ENCODE measurements at regions not wholly inside any gene's neighbourhood (a gene's known extent, or its start where the extent isn't known, plus 50 kb on each side); places are given as distances from the start of the nearest gene placed in this dataset.
"Not testable (repeated sequence)": the region's sequence is repeated elsewhere in the genome, so short reads cannot be mapped to it uniquely, and the experiment has no call there.

DNA sequence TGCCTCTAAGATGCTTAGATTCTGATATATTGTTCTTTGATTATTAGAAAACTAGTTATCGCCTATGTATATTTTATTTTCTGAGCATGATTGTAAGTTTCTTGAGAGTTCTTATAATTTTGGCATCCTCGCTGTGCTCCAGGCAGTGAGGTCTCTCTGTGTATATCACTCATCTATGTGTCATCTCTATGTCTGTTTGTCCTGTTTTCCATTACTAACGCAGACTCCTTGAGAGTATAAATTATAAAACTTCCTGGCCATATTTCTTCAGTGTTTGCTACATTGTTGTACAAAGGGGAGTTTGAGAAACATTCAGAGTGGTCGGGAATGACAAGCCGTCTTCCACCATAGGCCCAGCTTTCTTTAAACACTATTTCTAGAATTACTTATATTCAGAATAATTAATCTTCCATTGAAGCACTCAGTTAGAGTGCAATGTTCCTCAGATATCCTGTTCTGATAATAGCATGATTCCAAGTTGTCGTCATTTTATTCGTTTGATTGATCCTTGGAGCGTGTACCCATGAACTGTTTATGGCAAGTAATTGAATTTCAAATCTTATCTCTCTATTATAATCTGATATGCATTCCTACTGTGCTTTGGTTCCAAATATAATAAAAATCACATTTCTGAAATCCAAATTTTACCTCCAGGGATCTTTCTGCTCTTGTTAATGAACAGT, 206.6 kb downstream of the BAMBI start:
- Mint-ChIP-seq H3K4me1 (no peaks in the 10 kb centered on the region), H3K4me3 (no peak overlapping the region), H3K36me3 (no peaks in the 10 kb centered on the region), H3K9me3 (no peaks in the 10 kb centered on the region), H3K27ac (no peak overlapping the region), H3K27me3 (peaks cover 5% of the 10 kb centered on the region)

DNA sequence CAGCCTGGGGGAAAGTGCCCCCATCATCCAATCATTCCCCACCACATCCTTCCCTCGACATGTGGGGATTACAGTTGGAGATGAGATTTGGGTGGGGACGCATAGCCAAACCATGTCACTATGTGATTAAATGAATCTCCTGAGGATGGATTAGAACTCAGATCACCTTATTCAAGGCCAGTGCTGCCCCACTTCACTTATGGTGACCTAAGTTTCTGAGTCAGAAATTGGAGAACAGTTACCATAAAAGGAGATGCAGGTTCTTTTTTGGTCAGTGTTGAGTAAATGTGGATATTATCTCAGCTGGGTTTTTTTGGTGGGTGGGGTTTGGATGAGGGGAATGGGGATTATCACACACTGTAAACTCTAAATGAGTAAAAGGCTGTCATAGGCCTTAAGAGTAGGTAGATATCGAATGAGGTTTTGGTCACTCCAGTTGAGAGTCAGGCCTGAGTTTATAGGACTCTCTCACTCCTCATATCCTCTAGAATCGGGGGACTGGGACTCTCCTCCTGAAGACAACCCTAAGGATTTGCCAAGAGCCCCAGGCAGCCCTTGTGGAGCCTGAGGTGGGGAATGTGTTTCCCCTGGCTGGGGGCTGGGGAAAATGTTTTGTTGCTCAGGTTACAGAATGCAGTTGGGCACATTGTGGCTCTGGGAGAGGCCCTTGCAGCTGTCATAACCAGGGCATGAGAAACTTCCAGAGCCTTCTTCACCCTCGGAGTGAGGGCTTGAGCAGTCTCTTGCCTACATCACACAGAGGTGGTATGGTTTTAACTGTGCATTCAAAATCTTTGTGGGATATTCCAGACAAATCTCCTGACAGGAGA, 213.0 kb downstream of the BAMBI start:
- H3K4me1 Mint-ChIP-seq: no peaks in the 10 kb centered on the region

DNA sequence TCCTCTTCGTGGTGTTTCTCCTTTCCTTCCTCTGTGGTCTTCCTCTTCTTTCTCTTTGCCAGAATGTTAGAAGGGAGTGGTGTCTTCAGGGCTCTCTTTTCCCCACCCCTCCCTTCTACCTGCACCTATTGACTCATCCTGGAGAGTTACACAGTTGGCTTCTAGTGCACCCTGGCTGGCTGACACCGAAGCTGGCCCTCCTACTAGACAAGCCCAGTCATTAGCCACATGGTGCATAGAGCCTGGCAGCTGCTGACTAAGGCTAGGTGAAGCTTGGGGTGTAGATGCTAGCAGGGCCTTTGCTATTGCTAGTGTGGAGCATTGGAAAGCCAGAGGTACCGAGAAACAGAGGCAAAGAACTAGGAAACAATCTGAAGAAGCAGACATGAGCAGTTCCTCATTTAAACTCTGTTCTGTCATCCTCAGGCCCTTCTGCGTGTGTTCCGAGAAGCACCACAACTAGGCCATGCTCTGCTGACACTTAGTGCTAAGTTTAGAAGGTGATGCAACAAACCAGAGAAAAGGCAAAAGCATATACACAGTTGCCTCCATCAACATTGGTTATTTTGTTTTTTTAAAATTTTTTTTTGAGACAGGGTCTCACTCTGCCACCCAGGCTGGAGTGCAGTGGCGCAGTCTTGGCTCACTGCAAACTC, 213.9 kb downstream of the BAMBI start:
- Mint-ChIP-seq H3K4me1 (no peaks in the 10 kb centered on the region), H3K27me3 (peaks cover 1% of the 10 kb centered on the region), H3K27ac (no peak overlapping the region), H3K4me3 (no peak overlapping the region), H3K36me3 (no peaks in the 10 kb centered on the region), H3K9me3 (no peaks in the 10 kb centered on the region)

More for the DNA sequence above, 213.0 kb downstream of the BAMBI start:
- Mint-ChIP-seq H3K9me3 (no peaks in the 10 kb centered on the region), H3K4me3 (no peak overlapping the region), H3K27me3 (peaks cover 1% of the 10 kb centered on the region), H3K36me3 (no peaks in the 10 kb centered on the region), H3K27ac (no peak overlapping the region)

DNA sequence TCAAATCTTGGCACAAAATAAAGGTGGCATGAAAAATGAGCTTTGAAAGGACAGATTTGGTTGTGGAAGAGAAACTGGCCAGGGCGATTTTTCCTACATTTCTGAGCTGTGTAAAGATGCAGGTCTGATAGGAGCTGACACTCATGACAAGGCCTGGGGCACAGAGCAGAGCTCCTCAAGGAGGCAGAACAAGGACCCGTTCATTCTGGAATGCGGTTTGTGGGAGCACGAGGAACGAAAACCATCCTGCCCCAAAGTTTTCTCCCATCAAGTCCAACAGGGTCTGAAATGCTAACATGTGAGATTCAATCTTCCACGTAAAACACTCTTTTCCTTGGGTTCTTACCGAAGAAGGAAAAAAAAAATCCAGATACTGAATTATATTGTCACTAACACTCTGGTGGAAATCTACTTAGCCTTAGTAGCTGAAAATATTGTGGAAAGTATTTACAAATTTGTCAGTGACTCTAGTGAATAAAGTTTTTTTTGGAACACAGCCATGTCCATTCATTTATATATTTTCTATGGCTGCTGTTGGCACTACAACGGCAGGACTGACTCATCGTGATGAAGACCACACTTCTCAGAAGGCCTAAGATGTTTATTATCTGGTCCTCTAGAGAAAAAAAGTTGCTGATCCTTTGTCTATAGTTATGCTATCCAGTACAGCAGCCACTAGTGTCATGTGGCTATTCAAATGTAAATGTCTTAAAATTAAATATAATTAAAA, 215.7 kb downstream of the BAMBI start:
- no peaks in the 10 kb centered on the region for H3K9me3 Mint-ChIP-seq
- no peak overlapping the region for H3K27ac Mint-ChIP-seq
- H3K4me3 Mint-ChIP-seq: no peak overlapping the region
- H3K36me3 Mint-ChIP-seq: peaks cover 1% of the 10 kb centered on the region
- no peaks in the 10 kb centered on the region for H3K4me1 Mint-ChIP-seq
- H3K27me3 Mint-ChIP-seq: no peaks in the 10 kb centered on the region

DNA sequence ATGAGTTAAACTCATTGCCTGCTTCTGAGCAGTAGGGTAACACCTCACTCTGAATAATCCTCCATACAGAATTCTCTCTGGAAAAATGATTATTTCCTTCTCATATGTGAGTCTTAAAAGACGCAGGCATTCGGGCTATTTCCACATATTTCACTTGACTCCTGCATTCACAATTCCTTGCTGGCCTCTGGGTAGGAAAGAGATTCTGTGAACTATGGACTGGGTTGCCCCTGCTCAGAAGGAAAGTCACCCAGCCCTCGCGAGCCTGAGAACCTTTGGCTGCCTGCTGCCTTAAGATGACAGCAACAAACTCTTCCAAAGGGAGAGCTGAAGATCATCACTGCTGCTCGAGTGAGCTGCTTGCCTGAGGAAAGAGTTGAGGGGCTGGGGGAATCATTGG, 216.8 kb downstream of the BAMBI start:
- Mint-ChIP-seq H3K36me3 (peaks cover 1% of the 10 kb centered on the region), H3K4me1 (no peaks in the 10 kb centered on the region), H3K27me3 (no peaks in the 10 kb centered on the region), H3K27ac (no peak overlapping the region), H3K4me3 (no peak overlapping the region), H3K9me3 (no peaks in the 10 kb centered on the region)

DNA sequence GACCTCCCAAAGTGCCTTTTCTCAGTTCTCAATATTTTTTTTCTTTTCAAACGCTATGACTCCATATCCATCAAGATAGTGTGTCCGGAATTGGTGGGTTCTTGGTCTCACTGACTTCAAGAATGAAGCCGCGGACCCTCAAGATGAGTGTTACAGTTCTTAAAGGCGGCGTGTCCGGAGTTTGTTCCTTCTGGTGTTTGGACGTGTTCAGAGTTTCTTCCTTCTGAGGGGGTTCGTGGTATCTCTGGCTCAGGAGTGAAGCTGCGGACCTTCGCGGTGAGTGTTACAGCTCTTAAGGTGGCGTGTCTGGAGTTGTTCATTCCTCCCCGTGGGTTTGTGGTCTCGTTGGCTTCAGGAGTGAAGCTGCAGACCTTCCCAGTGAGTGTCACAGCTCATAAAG, 218.3 kb downstream of the BAMBI start:
- not testable (repeated sequence) for H3K27me3 Mint-ChIP-seq, H3K36me3 Mint-ChIP-seq, H3K9me3 Mint-ChIP-seq, H3K4me1 Mint-ChIP-seq, H3K4me3 Mint-ChIP-seq, H3K27ac Mint-ChIP-seq

DNA sequence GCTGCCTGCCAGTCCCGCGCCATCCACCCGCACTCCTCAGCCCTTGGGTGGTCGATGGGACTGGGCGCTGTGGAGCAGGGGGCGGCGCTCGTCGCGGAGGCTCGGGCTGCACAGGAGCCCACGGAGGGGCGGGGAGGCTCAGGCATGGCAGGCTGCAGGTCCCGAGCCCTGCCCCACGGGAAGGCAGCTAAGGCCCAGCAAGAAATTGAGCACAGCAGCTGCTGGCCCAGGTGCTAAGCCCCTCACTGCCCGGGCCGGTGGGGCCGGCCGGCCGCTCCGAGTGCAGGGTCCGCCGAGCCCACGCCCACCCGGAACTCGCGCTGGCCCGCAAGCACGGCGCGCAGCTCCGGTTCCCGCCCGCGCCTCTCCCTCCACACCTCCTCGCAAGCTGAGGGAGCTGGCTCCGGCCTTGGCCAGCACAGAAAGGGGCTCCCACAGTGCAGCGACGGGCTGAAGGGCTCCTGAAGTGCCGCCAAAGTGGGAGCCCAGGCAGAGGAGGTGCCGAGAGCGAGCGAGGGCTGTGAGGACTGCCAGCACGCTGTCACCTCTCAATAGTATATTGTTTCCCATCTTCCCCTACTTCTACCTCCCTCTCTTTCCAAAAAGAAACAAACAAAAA, 219.6 kb downstream of the BAMBI start:
- H3K4me3 Mint-ChIP-seq, H3K36me3 Mint-ChIP-seq, H3K27me3 Mint-ChIP-seq, H3K27ac Mint-ChIP-seq, H3K4me1 Mint-ChIP-seq, H3K9me3 Mint-ChIP-seq: not testable (repeated sequence)

DNA sequence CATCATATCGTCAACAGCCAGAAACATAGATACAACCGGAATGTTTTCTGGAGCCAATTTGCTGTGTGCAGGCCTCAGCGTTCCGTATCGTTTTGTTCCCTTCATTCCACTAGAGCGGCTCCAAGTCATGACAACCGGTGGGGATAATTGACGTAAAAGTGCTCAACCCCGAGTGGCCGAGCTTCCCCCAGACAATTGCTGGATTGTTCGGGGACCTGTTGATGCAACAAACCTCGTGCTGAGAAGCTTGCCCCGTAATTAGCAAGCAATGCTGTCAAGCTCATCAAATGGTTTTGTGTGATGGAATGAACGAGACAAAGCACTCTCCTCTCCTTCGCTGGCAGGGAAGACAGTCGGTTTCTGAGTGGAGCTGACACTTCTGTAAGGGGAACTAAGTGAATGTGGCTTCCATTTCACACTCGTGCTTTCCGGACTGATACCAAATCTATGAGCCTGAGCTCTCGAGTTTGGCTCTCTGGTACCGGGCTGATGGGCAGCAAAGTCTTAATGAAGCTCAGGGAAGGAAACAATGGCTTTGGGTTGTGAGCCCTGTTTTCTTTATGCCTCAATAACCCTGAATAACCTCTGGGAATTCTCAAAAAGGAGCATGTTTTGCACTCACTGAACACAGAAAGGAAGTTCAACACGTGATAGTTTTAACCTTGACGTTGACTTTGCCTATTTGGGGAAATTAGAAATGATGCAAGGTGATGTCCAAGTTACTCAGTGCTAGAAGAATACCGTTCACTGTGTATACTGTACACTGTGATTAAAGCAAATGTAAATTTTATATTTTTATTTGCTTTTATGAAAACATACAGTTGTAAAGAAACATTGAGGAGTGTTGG, 220.5 kb downstream of the BAMBI start:
- Mint-ChIP-seq H3K4me3 (no peak overlapping the region), H3K27me3 (no peaks in the 10 kb centered on the region), H3K9me3 (no peaks in the 10 kb centered on the region), H3K4me1 (no peaks in the 10 kb centered on the region), H3K36me3 (peaks cover 1% of the 10 kb centered on the region), H3K27ac (no peak overlapping the region)

DNA sequence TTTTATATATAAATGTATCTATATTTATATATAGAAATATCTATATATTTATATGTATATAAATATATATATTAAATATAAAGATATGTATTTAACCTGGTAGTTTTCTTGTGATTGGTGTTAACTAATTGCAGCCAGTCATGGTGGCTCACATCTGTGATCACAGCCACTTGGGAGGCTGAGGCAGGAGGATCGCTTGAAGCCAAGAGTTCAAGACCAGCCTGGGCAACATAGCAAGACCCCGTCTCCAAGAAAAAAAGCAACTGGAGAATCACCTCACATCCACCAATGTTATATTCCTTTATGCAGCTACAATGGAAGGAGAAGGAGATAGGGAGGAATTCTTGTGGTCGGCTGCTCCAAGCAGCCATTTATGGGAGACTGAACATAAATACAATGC, 224.9 kb downstream of the BAMBI start:
- no peak overlapping the region for H3K27ac Mint-ChIP-seq
- H3K9me3 Mint-ChIP-seq: no peaks in the 10 kb centered on the region
- peaks cover under 1% of the 10 kb centered on the region for H3K36me3 Mint-ChIP-seq
- no peak overlapping the region for H3K4me3 Mint-ChIP-seq
- no peaks in the 10 kb centered on the region for H3K4me1 Mint-ChIP-seq
- H3K27me3 Mint-ChIP-seq: no peaks in the 10 kb centered on the region

DNA sequence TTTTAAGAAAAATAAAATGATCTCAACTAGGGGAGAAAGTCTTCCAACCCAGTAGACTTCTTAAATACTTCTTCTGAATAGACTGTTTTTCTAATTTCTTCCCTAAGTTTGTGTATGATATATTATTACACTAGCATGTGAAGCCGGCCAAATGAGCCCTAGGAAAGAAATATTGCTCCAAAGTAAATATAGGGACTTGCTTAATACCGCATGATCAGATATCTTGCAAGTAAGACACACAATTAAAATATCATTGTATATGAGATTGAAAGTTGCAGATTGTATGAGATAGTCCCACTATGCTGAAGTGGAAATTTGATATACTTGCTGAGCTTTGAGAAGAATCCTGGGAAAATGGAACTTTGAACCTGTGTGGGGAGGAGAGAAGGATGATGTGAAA, 225.7 kb downstream of the BAMBI start:
- no peaks in the 10 kb centered on the region for H3K36me3 Mint-ChIP-seq
- H3K4me1 Mint-ChIP-seq: no peaks in the 10 kb centered on the region
- H3K27me3 Mint-ChIP-seq: no peaks in the 10 kb centered on the region
- no peak overlapping the region for H3K27ac Mint-ChIP-seq
- no peaks in the 10 kb centered on the region for H3K9me3 Mint-ChIP-seq
- no peak overlapping the region for H3K4me3 Mint-ChIP-seq

DNA sequence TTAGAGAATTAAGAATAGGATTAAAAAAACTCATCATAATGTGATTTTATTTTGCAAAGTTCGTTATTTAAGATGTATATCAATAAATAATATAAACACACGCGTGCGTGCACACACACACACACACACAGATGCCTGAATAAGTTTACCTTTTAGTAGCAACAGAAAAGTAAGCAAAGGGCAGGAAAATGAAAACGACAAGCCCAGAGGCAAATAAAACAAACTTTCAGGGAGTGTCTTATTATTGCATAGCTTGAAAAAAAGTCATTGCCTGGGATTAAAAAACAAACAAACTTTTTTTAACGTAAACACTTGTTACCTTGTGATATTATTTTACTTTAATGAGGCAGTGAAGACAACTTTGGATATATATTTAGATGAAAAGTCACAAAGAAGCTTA, 226.4 kb downstream of the BAMBI start:
- Mint-ChIP-seq H3K4me3 (no peak overlapping the region), H3K27me3 (no peaks in the 10 kb centered on the region), H3K4me1 (no peaks in the 10 kb centered on the region), H3K36me3 (no peaks in the 10 kb centered on the region), H3K9me3 (no peaks in the 10 kb centered on the region), H3K27ac (no peak overlapping the region)

DNA sequence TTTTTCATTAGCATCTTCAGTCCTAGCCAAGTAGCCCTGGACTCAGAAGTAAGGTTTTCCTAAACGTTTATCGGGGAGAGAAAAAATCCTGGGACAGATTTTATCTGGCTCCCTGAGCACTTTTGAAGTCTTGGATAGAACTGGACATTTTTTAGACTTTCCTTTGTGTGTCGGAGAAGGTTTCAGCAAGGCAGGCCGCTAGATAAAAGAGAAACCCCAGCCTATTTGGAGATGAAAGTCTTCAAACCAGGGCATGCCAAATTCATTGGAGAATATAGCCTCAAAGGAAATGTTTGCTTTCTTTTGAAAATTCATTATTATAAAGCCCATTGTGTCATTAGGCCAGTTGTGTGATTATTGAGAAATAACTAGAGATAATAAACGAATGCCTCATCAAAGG, 228.1 kb downstream of the BAMBI start:
- no peak overlapping the region for H3K27ac Mint-ChIP-seq
- H3K9me3 Mint-ChIP-seq: no peaks in the 10 kb centered on the region
- H3K27me3 Mint-ChIP-seq: no peaks in the 10 kb centered on the region
- no peaks in the 10 kb centered on the region for H3K36me3 Mint-ChIP-seq
- no peaks in the 10 kb centered on the region for H3K4me1 Mint-ChIP-seq
- no peak overlapping the region for H3K4me3 Mint-ChIP-seq

DNA sequence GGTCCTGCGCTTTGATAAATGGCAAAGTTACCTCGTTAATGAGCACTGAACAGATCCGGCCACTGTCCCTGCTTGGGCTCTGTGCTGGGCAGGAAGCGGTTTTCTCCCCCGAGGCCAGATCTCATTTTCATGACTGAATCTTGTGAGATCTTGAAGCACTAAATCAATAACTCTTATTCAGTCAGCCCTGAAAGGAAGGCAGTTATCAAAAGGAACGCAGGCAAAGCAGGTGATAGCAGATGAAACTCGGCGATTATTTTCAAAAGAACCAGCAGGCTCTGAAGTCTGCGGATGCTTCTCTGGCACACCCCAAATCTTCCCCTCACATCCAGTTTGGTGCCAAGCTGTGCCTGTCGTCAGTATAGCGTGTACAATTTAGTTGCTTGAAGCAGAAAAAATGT, 228.7 kb downstream of the BAMBI start:
- H3K27ac Mint-ChIP-seq: no peak overlapping the region
- no peaks in the 10 kb centered on the region for H3K36me3 Mint-ChIP-seq
- no peaks in the 10 kb centered on the region for H3K4me1 Mint-ChIP-seq
- no peaks in the 10 kb centered on the region for H3K9me3 Mint-ChIP-seq
- H3K27me3 Mint-ChIP-seq: no peaks in the 10 kb centered on the region
- H3K4me3 Mint-ChIP-seq: no peak overlapping the region

DNA sequence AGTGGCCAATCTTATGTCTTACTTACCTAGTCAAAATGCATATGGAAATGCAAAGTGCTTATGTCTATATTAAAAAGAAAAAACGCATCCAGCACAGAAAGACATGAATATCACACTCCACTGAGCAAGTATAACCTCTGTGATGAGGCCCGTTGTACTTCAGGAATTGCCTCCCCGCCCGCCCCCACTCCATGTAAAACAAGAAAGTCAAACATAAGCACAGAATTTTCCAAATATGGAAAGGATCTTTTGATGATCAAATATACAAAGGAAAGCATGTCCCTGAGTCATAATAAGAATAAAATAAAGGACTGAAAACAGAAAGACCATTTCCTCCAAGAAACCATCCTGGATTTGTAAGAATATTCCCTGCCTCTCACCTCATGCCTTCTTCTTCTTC, 229.1 kb downstream of the BAMBI start:
- Mint-ChIP-seq H3K27me3 (no peaks in the 10 kb centered on the region), H3K4me1 (no peaks in the 10 kb centered on the region), H3K9me3 (no peaks in the 10 kb centered on the region), H3K27ac (no peak overlapping the region), H3K36me3 (no peaks in the 10 kb centered on the region), H3K4me3 (no peak overlapping the region)

DNA sequence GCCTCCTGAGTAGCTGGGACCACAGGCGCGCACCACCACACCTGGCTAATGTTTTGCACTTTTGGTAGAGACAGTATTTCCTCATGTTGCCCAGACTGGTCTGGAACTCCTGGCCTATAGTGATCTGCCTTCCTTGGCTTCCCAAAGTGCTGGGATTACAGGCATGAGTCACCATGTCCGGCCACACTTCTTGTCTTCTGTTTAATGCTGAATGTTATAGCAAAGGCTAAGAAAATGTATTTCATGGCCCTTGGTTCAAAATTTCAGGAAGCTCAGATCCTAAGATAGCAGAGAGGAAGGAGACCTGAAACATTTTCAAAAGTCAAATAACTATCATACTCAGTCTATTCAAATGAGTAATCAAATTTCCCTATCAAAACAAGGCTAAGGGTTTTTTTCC, 229.6 kb downstream of the BAMBI start:
- Mint-ChIP-seq H3K36me3 (no peaks in the 10 kb centered on the region), H3K4me3 (no peak overlapping the region), H3K27ac (no peak overlapping the region), H3K27me3 (no peaks in the 10 kb centered on the region), H3K4me1 (no peaks in the 10 kb centered on the region), H3K9me3 (no peaks in the 10 kb centered on the region)
